Psoas muscle (tissue), 7 donors: ENCODE measurements at regions not wholly inside any gene's neighbourhood (a gene's known extent, or its start where the extent isn't known, plus 50 kb on each side); places are given as distances from the start of the nearest gene placed in this dataset.

ENCODE experiments used
- ATAC-seq, 4 donors: fragments of 200-7000 bp; cut with Tn5 transposase; one replicate each; pipeline ENCODE4 v1.9.1; 2020; ENCODE audit warnings: moderate library complexity in 3 of 4, mild to moderate bottlenecking in 2 of 4
- DNase-seq, 2 donors: peaks; one replicate each; pipeline ENCODE4 v3.0.0-alpha.2; 2020
- H3K27ac ChIP-seq: fragments of 200-600 bp; one replicate; pipeline ENCODE4 v1.8.0; 2022
- H3K27me3 ChIP-seq, 3 donors: fragments of 200-600 bp in 1 of 3; one replicate each; pipeline versions ENCODE4 v1.6.1 to v1.8.0; 2013 to 2022; ENCODE audit warnings: low read length in 2 of 3, mild to moderate bottlenecking in 2 of 3, moderate library complexity in 1 of 3; ENCODE audit not compliant: insufficient read depth in 3 of 3
- H3K36me3 ChIP-seq, 2 donors: fragments of 200-600 bp in 1 of 2; one replicate each; pipeline versions ENCODE4 v1.6.1 to v1.8.0; 2013 to 2022; ENCODE audit warnings: low read depth in 1 of 2, mild to moderate bottlenecking in 1 of 2, moderate library complexity in 1 of 2; ENCODE audit not compliant: insufficient read depth in 1 of 2
- H3K4me1 ChIP-seq: fragments of 200-600 bp; one replicate; pipeline ENCODE4 v1.8.0; 2022
- H3K4me3 ChIP-seq: fragments of 200-600 bp; one replicate; pipeline ENCODE4 v1.8.0; 2022; ENCODE audit warnings: mild to moderate bottlenecking
- H3K9me3 ChIP-seq: fragments of 200-600 bp; one replicate; pipeline ENCODE4 v1.8.0; 2022
- WGBS, 3 donors: extraction: QIAGEN DNeasy Blood & Tissue Kit; methylation state at CpG; one replicate each; pipeline versions ENCODE4 v1.1.6 to v1.1.7; 2013; 5-methylcytosine and 5-hydroxymethylcytosine counted together
- intact Hi-C, 2 donors: fragments of 100-400 bp; cut with DNase I; formaldehyde crosslinking; loops; one replicate each; pipeline versions ENCODE4 v1.11.0 to v1.14.2; 2022
- TF ChIP-seq, protein P1 (sequence below): fragments of 200-600 bp; IDR thresholded peaks from one replicate; pipeline ENCODE4 v1.8.0; 2022; ENCODE audit warnings: antibody characterized with exemption
- donor health status: healthy with polysubstance abuse.
- donor health status: DM: no; HTN: no; CAD: no; lungs with moderate emphysema.
- donor health status: Bipolar disorder and iron deficiency.
- donor health status: healthy.
- donor health status: DM: yes; HTN: yes; CAD: no.
- donor health status: DM: no; HTN: no; CAD: no.
- donor health status: DM: yes; HTN: yes; CAD: no.

DNA sequence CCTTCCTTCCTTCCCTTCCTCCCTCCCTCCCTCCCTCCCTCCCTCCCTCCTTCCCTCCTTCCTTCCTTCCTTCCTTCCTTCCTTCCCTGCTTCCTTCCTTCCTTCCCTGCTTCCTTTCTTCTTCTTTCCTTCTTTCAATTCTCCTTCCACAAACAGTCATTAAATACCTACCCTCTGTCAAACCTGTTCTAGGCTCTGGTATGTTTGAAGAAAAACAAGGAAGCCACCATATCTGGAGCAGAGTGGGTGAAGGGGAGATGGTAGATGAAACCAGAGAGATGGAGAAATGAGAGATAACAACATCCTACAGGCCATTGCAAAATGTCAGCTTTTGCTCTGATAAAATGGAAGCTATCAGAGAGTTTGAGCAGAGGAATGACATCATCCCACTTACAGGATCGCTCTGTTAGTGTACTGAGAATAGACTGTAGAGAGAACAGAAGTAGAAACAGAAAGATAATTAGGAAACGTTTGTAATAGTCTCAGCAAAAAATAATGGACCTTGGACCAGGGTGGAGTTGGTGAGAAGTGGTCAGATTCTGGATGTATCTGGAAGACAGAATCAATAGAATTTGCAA is 334.0 kb downstream of the STIM2 start:
- no peaks in the 10 kb centered on the region for H3K9me3 ChIP-seq
- ATAC-seq (no peak), DNase-seq (no peak)
- 68 to 77% (median 73%) methylated on average over 2 of the region's 2 CpGs for WGBS, 3 donors
- H3K4me3 ChIP-seq = no peak overlapping the region
- H3K27ac ChIP-seq = no peak overlapping the region
- no peaks in the 10 kb centered on the region for H3K27me3 ChIP-seq
- H3K36me3 ChIP-seq = no peaks in the 10 kb centered on the region
- TF ChIP-seq, protein P1, sequence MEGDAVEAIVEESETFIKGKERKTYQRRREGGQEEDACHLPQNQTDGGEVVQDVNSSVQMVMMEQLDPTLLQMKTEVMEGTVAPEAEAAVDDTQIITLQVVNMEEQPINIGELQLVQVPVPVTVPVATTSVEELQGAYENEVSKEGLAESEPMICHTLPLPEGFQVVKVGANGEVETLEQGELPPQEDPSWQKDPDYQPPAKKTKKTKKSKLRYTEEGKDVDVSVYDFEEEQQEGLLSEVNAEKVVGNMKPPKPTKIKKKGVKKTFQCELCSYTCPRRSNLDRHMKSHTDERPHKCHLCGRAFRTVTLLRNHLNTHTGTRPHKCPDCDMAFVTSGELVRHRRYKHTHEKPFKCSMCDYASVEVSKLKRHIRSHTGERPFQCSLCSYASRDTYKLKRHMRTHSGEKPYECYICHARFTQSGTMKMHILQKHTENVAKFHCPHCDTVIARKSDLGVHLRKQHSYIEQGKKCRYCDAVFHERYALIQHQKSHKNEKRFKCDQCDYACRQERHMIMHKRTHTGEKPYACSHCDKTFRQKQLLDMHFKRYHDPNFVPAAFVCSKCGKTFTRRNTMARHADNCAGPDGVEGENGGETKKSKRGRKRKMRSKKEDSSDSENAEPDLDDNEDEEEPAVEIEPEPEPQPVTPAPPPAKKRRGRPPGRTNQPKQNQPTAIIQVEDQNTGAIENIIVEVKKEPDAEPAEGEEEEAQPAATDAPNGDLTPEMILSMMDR = no peak
- H3K4me1 ChIP-seq = no peaks in the 10 kb centered on the region
- intact Hi-C loops = no loop called here

DNA sequence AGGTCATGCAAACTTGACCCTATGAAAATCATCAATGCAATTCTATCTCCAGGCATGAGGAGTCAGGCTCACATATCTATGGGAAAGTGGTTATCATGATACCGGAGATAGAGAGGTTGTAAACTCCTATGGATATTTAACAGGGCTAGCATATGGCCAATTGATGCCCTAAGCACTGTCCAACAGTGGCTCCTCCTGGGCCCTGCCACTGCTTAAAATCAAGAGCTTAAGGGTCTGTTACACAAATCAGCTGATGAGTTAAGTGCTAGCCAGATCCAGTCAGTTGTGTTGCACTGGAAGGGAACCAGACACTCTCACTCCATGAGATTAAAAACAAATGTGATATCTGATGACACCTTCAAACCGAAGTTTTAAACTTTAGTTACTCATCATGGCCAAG is 337.6 kb downstream of the STIM2 start:
- Histone ChIP-seq H3K27ac (no peak overlapping the region), H3K9me3 (no peaks in the 10 kb centered on the region), H3K4me1 (no peaks in the 10 kb centered on the region), H3K4me3 (no peak overlapping the region), H3K36me3 (no peaks in the 10 kb centered on the region), H3K27me3 (no peaks in the 10 kb centered on the region)
- TF ChIP-seq, protein P1 = no peak
- 39 to 47% (median 40%) methylated on average over 2 of the region's 2 CpGs for WGBS, 3 donors
- ATAC-seq (no peak), DNase-seq (no peak)
- intact Hi-C loops = no loop called here

DNA sequence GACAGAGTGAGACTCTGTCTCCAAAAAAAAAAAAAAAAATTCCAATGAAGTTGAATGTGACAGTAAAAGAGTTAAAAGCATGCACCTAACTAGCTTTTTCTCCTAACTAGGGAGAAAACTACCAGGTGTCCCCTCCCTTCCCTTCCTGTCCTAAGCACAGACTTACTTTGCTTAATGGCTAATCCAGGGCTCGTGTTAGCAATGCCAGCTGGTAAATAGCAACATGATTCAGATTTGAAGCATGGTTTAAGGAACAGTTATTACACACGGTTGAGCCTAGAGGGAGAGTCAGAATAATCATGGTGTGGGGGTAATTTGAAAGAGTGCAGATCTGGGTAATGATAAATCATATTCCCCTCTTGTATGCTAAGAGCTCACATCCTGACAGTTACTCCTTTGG is 338.3 kb downstream of the STIM2 start:
- ATAC-seq = no peak
- TF ChIP-seq, protein P1 = no peak
- no peak for DNase-seq
- intact Hi-C loops = no loop called here
- no peaks in the 10 kb centered on the region for H3K36me3 ChIP-seq
- 18 to 29% (median 24%) methylated on average over 2 of the region's 2 CpGs for WGBS, 3 donors
- H3K27me3 ChIP-seq = no peaks in the 10 kb centered on the region
- no peak overlapping the region for H3K4me3 ChIP-seq
- H3K27ac ChIP-seq = no peak overlapping the region
- no peaks in the 10 kb centered on the region for H3K9me3 ChIP-seq
- H3K4me1 ChIP-seq = no peaks in the 10 kb centered on the region

DNA sequence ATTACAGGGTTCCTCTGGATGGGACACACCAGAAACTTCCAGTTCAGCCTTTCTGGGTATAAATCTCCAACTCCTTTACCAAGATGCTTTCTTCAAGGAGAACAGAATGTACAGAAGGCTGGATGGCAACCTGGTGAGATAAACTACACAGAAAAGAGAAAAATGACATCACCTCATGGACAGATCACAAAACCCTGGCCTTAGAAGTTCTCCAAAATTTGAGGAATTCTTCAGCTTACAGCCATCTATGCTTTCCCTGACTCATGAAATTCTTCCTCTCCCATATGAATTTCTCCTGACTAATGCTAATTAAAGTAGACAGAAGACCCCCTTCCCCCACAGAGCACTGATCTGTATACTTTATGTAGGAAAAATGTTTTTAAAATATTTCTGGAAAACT is 345.4 kb downstream of the STIM2 start:
- Histone ChIP-seq H3K4me1 (no peaks in the 10 kb centered on the region), H3K9me3 (no peaks in the 10 kb centered on the region), H3K4me3 (no peak overlapping the region), H3K36me3 (no peaks in the 10 kb centered on the region), H3K27me3 (no peaks in the 10 kb centered on the region), H3K27ac (no peak overlapping the region)
- TF ChIP-seq, protein P1 = no peak
- intact Hi-C loops = no loop called here
- ATAC-seq (no peak), DNase-seq (no peak)

DNA sequence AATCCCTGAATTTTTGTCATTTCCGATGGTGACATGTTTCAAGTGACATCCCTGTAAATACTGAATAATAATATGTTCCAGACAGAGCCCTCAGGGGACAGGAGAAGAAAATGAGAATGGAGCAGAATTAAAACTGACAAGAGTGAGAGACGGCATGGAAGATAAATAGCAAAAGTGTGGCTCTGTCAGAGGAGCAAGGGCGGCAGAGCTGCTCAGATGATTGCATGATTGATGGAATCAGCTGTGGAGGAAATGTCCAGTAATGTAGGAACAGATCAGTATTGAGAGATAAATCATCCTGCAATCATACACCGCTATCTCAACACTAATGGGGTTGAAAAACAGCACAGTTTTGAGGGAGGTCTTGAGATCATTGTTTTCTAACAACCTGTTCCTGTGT is 350.3 kb downstream of the STIM2 start:
- H3K4me1 ChIP-seq = no peaks in the 10 kb centered on the region
- DNase-seq (no peak), ATAC-seq (no peak)
- no peaks in the 10 kb centered on the region for H3K36me3 ChIP-seq
- no peaks in the 10 kb centered on the region for H3K27me3 ChIP-seq
- TF ChIP-seq, protein P1 = no peak
- 48 to 61% (median 55%) methylated on average over 4 of the region's 4 CpGs for WGBS, 3 donors
- no peaks in the 10 kb centered on the region for H3K9me3 ChIP-seq
- H3K4me3 ChIP-seq = no peak overlapping the region
- no peak overlapping the region for H3K27ac ChIP-seq
- intact Hi-C loops = no loop called here
